Fibroblast of the aortic adventitia (primary cell): ENCODE measurements at regions not wholly inside any gene's neighbourhood (a gene's known extent, or its start where the extent isn't known, plus 50 kb on each side); places are given as distances from the start of the nearest gene placed in this dataset. TPM values are rescaled to one million over a fixed set of nuclear protein-coding genes. Genes with fewer than 3 reads are reported as not detected.
A peak's percentile ranks its signal among the peaks of the same experiment; 100 is the strongest.
"Not testable (repeated sequence)": the region's sequence is repeated elsewhere in the genome, so short reads cannot be mapped to it uniquely, and the experiment has no call there.

ENCODE experiments used
- DNase-seq: peaks from one replicate; pipeline ENCODE4 v3.0.0-alpha.2; 2010; ENCODE audit warnings: low read depth
- H3K4me3 ChIP-seq: 2 replicates; pipeline ENCODE4 v1.5.1; 2011; ENCODE audit warnings: low read depth, mild to moderate bottlenecking, control low read depth, low read length, moderate library complexity
- CTCF ChIP-seq: IDR thresholded peaks from 2 replicates; pipeline ENCODE4 v1.5.1; 2011; ENCODE audit warnings: mild to moderate bottlenecking, low read length, control low read depth, inconsistent platforms; ENCODE audit not compliant: insufficient read depth
- small RNA-seq: library from RNA; depleted of rRNA; stranded (forward); fragments of <200 nt; gene quantifications from one replicate; pipeline ENCODE3, GENCODE V24; 2012

DNA sequence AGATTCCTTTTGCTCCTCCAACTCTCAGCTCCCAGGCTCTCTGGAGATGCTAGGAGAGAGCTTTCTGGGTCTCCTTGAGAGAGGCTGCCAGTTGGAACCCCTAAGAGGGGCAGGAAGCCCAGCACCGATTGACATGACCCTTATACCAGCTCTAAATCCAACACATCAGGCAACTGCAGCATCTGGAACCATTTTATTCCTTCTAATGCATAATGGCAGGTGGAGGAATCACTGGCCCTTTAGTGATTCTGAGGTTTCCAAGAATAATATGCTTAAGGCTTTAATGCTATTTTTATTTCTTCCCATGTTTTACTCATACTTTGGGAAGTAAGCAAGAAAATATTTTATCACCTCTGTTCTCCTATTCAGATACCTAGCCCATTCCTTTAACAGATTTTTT is 60.3 kb upstream of the TEX264 start:
- H3K4me3 ChIP-seq, result no peak overlapping the region
- TF ChIP-seq CTCF, result no peak
- peak; percentile 37 for DNase-seq

DNA sequence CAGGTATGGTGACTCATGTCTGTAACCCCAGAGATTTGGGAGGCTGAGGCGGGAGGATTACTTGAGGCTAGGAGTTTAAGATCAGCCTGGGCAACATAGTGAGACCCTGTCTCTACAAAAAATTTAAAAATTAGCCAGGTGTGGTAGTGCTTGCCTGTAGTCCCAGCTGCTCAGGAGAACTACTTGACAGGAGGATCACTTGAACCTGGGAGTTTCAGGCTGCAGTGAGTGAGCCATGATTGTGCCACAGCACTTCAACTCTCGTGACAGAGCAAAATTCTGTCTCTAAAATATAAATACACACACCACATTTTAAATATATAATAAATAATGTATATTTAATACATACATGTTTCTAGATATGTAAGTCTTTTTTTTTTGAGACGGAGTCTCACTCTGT is 53.5 kb upstream of the TEX264 start:
- no peak for TF ChIP-seq CTCF
- no peak for DNase-seq
- no peak overlapping the region for H3K4me3 ChIP-seq

GRCh38 chr3:51618038-51618437 is 53.0 kb upstream of the TEX264 start:
- not testable (repeated sequence) for DNase-seq, H3K4me3 ChIP-seq

- H3K4me3 ChIP-seq, result no peak overlapping the region
- TF ChIP-seq CTCF, result no peak
- DNase-seq, result no peak
Observed at GRCh38 chr3:51618496-51618895, 52.6 kb upstream of the TEX264 start.

DNA sequence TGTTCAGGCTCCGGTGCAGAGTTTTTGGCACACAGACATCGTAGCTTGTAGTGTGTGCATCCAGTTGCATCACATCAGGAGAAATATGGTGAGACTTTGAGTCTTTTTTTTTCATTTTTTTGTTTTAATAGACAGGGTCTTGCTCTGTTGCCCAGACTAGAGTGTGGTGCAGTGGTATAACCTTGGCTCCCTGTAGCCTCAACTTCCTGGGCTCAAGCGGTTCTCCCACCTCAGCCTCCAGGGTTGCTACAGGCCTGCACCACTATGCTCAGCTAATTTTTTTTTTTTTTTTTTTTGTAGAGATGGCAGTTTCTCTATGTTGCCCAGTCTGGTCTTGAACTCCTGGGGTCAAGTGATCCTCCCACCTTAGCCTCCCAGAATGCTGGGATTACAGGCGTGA is 51.1 kb upstream of the TEX264 start:
- DNase-seq, result no peak
- no peak for TF ChIP-seq CTCF
- H3K4me3 ChIP-seq, result no peak overlapping the region

DNA sequence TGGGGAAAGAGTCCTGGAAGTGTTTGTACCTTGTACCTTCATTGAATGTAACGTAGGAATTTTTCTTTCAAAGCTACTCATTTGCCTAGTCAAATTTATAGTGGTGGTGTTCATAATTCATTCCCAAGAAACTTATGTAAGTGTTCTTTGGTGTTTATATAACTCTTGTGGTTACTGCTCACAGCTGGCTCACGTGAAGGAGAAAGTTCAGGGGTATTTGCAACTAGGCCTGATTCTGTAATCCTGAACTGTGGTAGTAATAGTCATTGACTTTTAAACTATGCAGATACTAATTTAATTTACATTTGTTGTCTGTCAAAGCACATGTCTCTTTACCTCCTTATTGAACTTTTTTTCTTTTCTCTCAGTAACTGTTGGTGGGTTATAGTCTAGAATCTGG is 50.5 kb upstream of the TEX264 start:
- peak; percentile 67 for DNase-seq
- no peak overlapping the region for H3K4me3 ChIP-seq
- no peak for TF ChIP-seq CTCF

GRCh38 chr3:51621091-51621892 is 49.8 kb upstream of the TEX264 start:
- no peak overlapping the region for H3K4me3 ChIP-seq
- TF ChIP-seq CTCF, result no peak
- DNase-seq, result peak; percentile 60

Small RNA genes lying in the stretch of these regions (small RNA-seq; reads per million reads assigned to genes)
- not detected for gene RNU6ATAC29P
